ENCODE measurements at regions not wholly inside any gene's neighbourhood (a gene's known extent, or its start where the extent isn't known, plus 50 kb on each side); places are given as distances from the start of the nearest gene placed in this dataset.

DNA sequence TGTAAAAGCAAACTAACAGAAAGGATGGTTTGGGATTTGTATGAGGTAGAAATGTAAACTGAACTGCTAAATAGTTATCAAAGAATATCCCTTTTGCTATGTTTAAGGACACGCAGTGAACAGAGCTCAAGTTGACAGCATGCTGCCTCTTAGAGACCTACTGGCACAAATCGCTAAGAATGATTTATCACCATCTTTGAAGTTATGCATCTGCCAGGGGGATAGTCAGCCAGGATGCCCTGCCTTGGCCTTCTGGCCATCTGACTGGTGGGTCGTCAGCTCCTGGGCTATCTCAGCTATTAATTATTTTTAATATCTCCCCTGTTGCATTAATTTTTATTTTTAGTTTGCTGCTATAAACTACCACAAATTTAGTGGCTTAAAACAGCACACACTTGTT lies 334.8 kb upstream of the KAZN start:
- Histone ChIP-seq H3K4me1 (ENCODE audit: control insufficient read depth in 2 of 2, insufficient read depth in 1 of 2, low read depth in 1 of 2, low read length in 2 of 2) (peaks cover 3 to 6% of the 10 kb centered on the region in 2 donors), H2AFZ (ENCODE audit: low read length) (no peak overlapping the region), H2BK15ac (ENCODE audit: low read length) (no peak overlapping the region), H3K36me3 (replicated peaks in 1 of 2; ENCODE audit: control insufficient read depth in 2 of 2, insufficient read depth in 2 of 2, low read length in 2 of 2) (no peaks in the 10 kb centered on the region), H3K9me3 (replicated peaks in 1 of 2; ENCODE audit: control insufficient read depth in 2 of 2, insufficient read depth in 1 of 2, low read depth in 1 of 2, low read length in 2 of 2) (peaks cover 0 to 2% of the 10 kb centered on the region in 2 donors), H3K27ac (replicated peaks; ENCODE audit: low read length) (no peak overlapping the region), H3K79me1 (ENCODE audit: low read depth, low read length) (no peaks in the 10 kb centered on the region), H3K23ac (ENCODE audit: low read depth, low read length, poor library complexity) (no peak overlapping the region), H2BK12ac (ENCODE audit: low read length) (no peak overlapping the region), H3K27me3 (ENCODE audit: control insufficient read depth in 3 of 3, insufficient read depth in 3 of 3, low read depth in 1 of 3, low read length in 3 of 3) (no peaks in the 10 kb centered on the region), H2AK5ac (ENCODE audit: low read depth, low read length) (no peak overlapping the region), H3K14ac (ENCODE audit: low read length) (no peak overlapping the region), H3K4ac (ENCODE audit: low read length) (no peak overlapping the region), H4K8ac (ENCODE audit: low read depth, low read length) (no peak overlapping the region), H3K18ac (ENCODE audit: low read length) (no peak overlapping the region), H2BK120ac (ENCODE audit: low read depth, low read length) (no peak overlapping the region), H3K4me3 (ENCODE audit: low read length in 2 of 2) (no peak overlapping the region), H2BK5ac (ENCODE audit: low read length) (no peak overlapping the region), H3K9ac (ENCODE audit: low read depth, low read length, poor library complexity) (no peak overlapping the region), H4K91ac (ENCODE audit: low read depth, low read length, poor library complexity) (no peak overlapping the region), H3K4me2 (ENCODE audit: insufficient read depth, low read length, poor library complexity, severe bottlenecking) (no peak overlapping the region)
- no CpG with 5 or more reads among the region's 3 CpGs for WGBS, 2 donors (ENCODE audit: extremely low coverage in 2 of 2, insufficient read length in 2 of 2, insufficient replicate concordance in 1 of 2)
- no peak for DNase-seq (ENCODE audit: low spot score)

DNA sequence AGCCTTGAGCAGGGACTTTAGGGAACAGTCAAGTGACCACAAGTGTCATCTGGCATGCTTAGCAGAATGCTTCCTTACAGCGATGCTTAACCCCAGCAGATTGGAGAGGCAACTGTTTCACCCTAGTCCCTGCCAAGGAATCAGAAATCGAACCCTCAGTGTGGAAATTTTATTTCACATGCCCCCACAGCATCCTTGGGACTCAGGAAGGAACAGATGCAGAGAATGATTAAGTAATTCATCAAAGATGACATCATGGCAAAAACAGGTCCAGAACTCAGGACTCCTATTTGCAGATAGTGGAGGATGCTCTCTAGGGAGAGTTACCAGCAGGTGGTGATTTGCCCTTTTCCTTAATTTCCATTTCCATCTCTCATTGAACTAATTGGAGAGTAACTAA lies 333.0 kb upstream of the KAZN start:
- Histone ChIP-seq H4K91ac (ENCODE audit: low read depth, low read length, poor library complexity) (no peak overlapping the region), H3K4me3 (ENCODE audit: low read length in 2 of 2) (no peak overlapping the region), H2BK5ac (ENCODE audit: low read length) (no peak overlapping the region), H3K4ac (ENCODE audit: low read length) (no peak overlapping the region), H2BK120ac (ENCODE audit: low read depth, low read length) (no peak overlapping the region), H2AFZ (ENCODE audit: low read length) (no peak overlapping the region), H3K4me1 (ENCODE audit: control insufficient read depth in 2 of 2, insufficient read depth in 1 of 2, low read depth in 1 of 2, low read length in 2 of 2) (peaks cover 2 to 3% of the 10 kb centered on the region in 2 donors), H3K36me3 (replicated peaks in 1 of 2; ENCODE audit: control insufficient read depth in 2 of 2, insufficient read depth in 2 of 2, low read length in 2 of 2) (no peaks in the 10 kb centered on the region), H3K14ac (ENCODE audit: low read length) (no peak overlapping the region), H3K9me3 (replicated peaks in 1 of 2; ENCODE audit: control insufficient read depth in 2 of 2, insufficient read depth in 1 of 2, low read depth in 1 of 2, low read length in 2 of 2) (peaks cover 0 to 2% of the 10 kb centered on the region in 2 donors), H2BK15ac (ENCODE audit: low read length) (no peak overlapping the region), H2BK12ac (ENCODE audit: low read length) (no peak overlapping the region), H3K4me2 (ENCODE audit: insufficient read depth, low read length, poor library complexity, severe bottlenecking) (no peak overlapping the region), H3K23ac (ENCODE audit: low read depth, low read length, poor library complexity) (no peak overlapping the region), H3K18ac (ENCODE audit: low read length) (no peak overlapping the region), H3K79me1 (ENCODE audit: low read depth, low read length) (no peaks in the 10 kb centered on the region), H2AK5ac (ENCODE audit: low read depth, low read length) (no peak overlapping the region), H3K27ac (replicated peaks; ENCODE audit: low read length) (no peak overlapping the region), H3K9ac (ENCODE audit: low read depth, low read length, poor library complexity) (no peak overlapping the region), H4K8ac (ENCODE audit: low read depth, low read length) (no peak overlapping the region), H3K27me3 (ENCODE audit: control insufficient read depth in 3 of 3, insufficient read depth in 3 of 3, low read depth in 1 of 3, low read length in 3 of 3) (no peaks in the 10 kb centered on the region)
- WGBS, 2 donors (ENCODE audit: extremely low coverage in 2 of 2, insufficient read length in 2 of 2, insufficient replicate concordance in 1 of 2), result no CpG with 5 or more reads among the region's 2 CpGs
- no peak for DNase-seq (ENCODE audit: low spot score)

DNA sequence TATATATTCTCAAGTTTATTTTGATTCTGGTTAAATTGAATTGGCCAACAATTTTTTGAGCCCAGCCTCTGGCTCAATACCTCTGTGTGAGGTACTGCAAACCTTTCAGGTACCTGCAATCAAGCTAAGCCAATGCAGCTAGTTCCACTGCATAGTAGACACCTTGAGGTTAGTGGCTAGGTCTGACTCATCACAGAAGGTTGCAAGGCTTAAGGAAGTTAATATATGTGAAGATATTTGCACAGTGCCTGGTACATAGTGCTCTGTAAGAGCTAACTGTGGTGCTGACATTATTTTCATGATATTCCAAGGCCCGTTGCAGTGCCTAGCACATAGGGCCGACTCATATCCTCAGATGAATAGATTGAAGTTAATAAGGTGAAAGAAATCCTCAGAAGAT lies 330.5 kb upstream of the KAZN start:
- Histone ChIP-seq H3K9me3 (replicated peaks in 1 of 2; ENCODE audit: control insufficient read depth in 2 of 2, insufficient read depth in 1 of 2, low read depth in 1 of 2, low read length in 2 of 2) (peaks cover 4 to 6% of the 10 kb centered on the region in 2 donors), H3K4me1 (ENCODE audit: control insufficient read depth in 2 of 2, insufficient read depth in 1 of 2, low read depth in 1 of 2, low read length in 2 of 2) (peaks cover 0 to 1% of the 10 kb centered on the region in 2 donors), H3K27ac (replicated peaks; ENCODE audit: low read length) (no peak overlapping the region), H3K4me2 (ENCODE audit: insufficient read depth, low read length, poor library complexity, severe bottlenecking) (no peak overlapping the region), H4K8ac (ENCODE audit: low read depth, low read length) (no peak overlapping the region), H3K23ac (ENCODE audit: low read depth, low read length, poor library complexity) (no peak overlapping the region), H3K27me3 (ENCODE audit: control insufficient read depth in 3 of 3, insufficient read depth in 3 of 3, low read depth in 1 of 3, low read length in 3 of 3) (no peaks in the 10 kb centered on the region), H2BK12ac (ENCODE audit: low read length) (no peak overlapping the region), H2BK15ac (ENCODE audit: low read length) (no peak overlapping the region), H3K4me3 (ENCODE audit: low read length in 2 of 2) (no peak overlapping the region), H3K18ac (ENCODE audit: low read length) (no peak overlapping the region), H3K14ac (ENCODE audit: low read length) (no peak overlapping the region), H2AFZ (ENCODE audit: low read length) (no peak overlapping the region), H3K4ac (ENCODE audit: low read length) (no peak overlapping the region), H3K9ac (ENCODE audit: low read depth, low read length, poor library complexity) (no peak overlapping the region), H2AK5ac (ENCODE audit: low read depth, low read length) (no peak overlapping the region), H2BK120ac (ENCODE audit: low read depth, low read length) (no peak overlapping the region), H3K36me3 (replicated peaks in 1 of 2; ENCODE audit: control insufficient read depth in 2 of 2, insufficient read depth in 2 of 2, low read length in 2 of 2) (no peaks in the 10 kb centered on the region), H2BK5ac (ENCODE audit: low read length) (no peak overlapping the region), H4K91ac (ENCODE audit: low read depth, low read length, poor library complexity) (no peak overlapping the region), H3K79me1 (ENCODE audit: low read depth, low read length) (no peaks in the 10 kb centered on the region)
- no peak for DNase-seq (ENCODE audit: low spot score)
- WGBS, 2 donors (ENCODE audit: extremely low coverage in 2 of 2, insufficient read length in 2 of 2, insufficient replicate concordance in 1 of 2), result no CpG with 5 or more reads among the region's 2 CpGs

DNA sequence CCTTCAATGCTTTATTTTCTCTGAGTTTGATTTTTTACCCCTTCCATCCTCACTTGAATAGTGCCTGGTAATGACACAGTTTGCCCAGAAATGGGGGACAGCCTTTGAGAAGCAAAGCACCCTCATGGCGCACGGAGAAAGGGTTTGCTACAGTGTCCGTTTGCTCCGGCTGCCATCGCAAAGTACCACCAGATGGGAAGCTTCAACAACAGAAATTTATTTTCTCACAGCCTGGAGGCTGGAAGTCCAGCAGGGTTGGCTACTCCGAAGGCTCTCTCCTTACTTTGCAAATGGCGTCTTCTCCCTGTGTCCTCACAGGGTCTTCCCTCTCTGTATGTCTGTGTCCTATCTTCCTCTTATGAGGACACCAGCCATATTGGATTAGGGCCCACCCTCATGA lies 327.7 kb upstream of the KAZN start:
- no peaks in the 10 kb centered on the region for H3K79me1 ChIP-seq (ENCODE audit: low read depth, low read length)
- no peak overlapping the region for H2BK5ac ChIP-seq (ENCODE audit: low read length)
- H3K18ac ChIP-seq (ENCODE audit: low read length), result no peak overlapping the region
- no peak overlapping the region for H2BK15ac ChIP-seq (ENCODE audit: low read length)
- no CpG with 5 or more reads among the region's 7 CpGs for WGBS, 2 donors (ENCODE audit: extremely low coverage in 2 of 2, insufficient read length in 2 of 2, insufficient replicate concordance in 1 of 2)
- H3K9ac ChIP-seq (ENCODE audit: low read depth, low read length, poor library complexity), result no peak overlapping the region
- no peak overlapping the region for H3K4ac ChIP-seq (ENCODE audit: low read length)
- no peaks in the 10 kb centered on the region for H3K27me3 ChIP-seq (ENCODE audit: control insufficient read depth in 3 of 3, insufficient read depth in 3 of 3, low read depth in 1 of 3, low read length in 3 of 3)
- H2BK120ac ChIP-seq (ENCODE audit: low read depth, low read length), result no peak overlapping the region
- H3K27ac ChIP-seq (replicated peaks; ENCODE audit: low read length), result no peak overlapping the region
- H3K14ac ChIP-seq (ENCODE audit: low read length), result no peak overlapping the region
- H3K23ac ChIP-seq (ENCODE audit: low read depth, low read length, poor library complexity), result no peak overlapping the region
- no peaks in the 10 kb centered on the region for H3K4me1 ChIP-seq (ENCODE audit: control insufficient read depth in 2 of 2, insufficient read depth in 1 of 2, low read depth in 1 of 2, low read length in 2 of 2)
- no peak overlapping the region for H4K8ac ChIP-seq (ENCODE audit: low read depth, low read length)
- H3K4me3 ChIP-seq (ENCODE audit: low read length in 2 of 2), result no peak overlapping the region
- no peak for DNase-seq (ENCODE audit: low spot score)
- no peaks in the 10 kb centered on the region for H3K36me3 ChIP-seq (replicated peaks in 1 of 2; ENCODE audit: control insufficient read depth in 2 of 2, insufficient read depth in 2 of 2, low read length in 2 of 2)
- H2AFZ ChIP-seq (ENCODE audit: low read length), result no peak overlapping the region
- H3K4me2 ChIP-seq (ENCODE audit: insufficient read depth, low read length, poor library complexity, severe bottlenecking), result no peak overlapping the region
- H2AK5ac ChIP-seq (ENCODE audit: low read depth, low read length), result no peak overlapping the region
- H3K9me3 ChIP-seq (replicated peaks in 1 of 2; ENCODE audit: control insufficient read depth in 2 of 2, insufficient read depth in 1 of 2, low read depth in 1 of 2, low read length in 2 of 2), result peaks cover 4 to 6% of the 10 kb centered on the region in 2 donors
- H4K91ac ChIP-seq (ENCODE audit: low read depth, low read length, poor library complexity), result no peak overlapping the region
- no peak overlapping the region for H2BK12ac ChIP-seq (ENCODE audit: low read length)
